Erythroblast (primary cell): ENCODE measurements at regions not wholly inside any gene's neighbourhood (a gene's known extent, or its start where the extent isn't known, plus 50 kb on each side); places are given as distances from the start of the nearest gene placed in this dataset.

Experiments
- GATA1 ChIP-seq: IDR thresholded peaks from 2 replicates; pipeline ENCODE4 v1.6.1; 2011; ENCODE audit warnings: low read depth, mild to moderate bottlenecking, control low read depth, low read length, moderate library complexity
- POLR2A ChIP-seq: IDR thresholded peaks from 2 replicates; pipeline ENCODE4 v1.6.1; 2011; ENCODE audit warnings: mild to moderate bottlenecking, low read length

GRCh38 chr9:113775749-113776148 is 100.4 kb upstream of the ZNF618 start:
- TF ChIP-seq POLR2A (no peak), GATA1 (no peak)
